HUES64 (cell line): ENCODE measurements at regions not wholly inside any gene's neighbourhood (a gene's known extent, or its start where the extent isn't known, plus 50 kb on each side); places are given as distances from the start of the nearest gene placed in this dataset.
"Not testable (repeated sequence)": the region's sequence is repeated elsewhere in the genome, so short reads cannot be mapped to it uniquely, and the experiment has no call there.

Experiments
- H3K27ac ChIP-seq: 2 replicates; pipeline ENCODE4 v1.7.0; 2013; ENCODE audit warnings: low read depth, low read length, inconsistent platforms
- H3K27me3 ChIP-seq: 2 replicates; pipeline ENCODE4 v1.6.1; 2013; ENCODE audit warnings: mild to moderate bottlenecking, low read length; ENCODE audit not compliant: insufficient read depth
- H3K36me3 ChIP-seq: 2 replicates; pipeline ENCODE4 v1.6.1; 2013; ENCODE audit warnings: mild to moderate bottlenecking, low read length; ENCODE audit not compliant: insufficient read depth
- H3K4me1 ChIP-seq: 2 replicates; pipeline ENCODE4 v1.6.1; 2013; ENCODE audit warnings: mild to moderate bottlenecking, low read length, moderate library complexity; ENCODE audit not compliant: insufficient read depth
- H3K4me3 ChIP-seq: 2 replicates; pipeline ENCODE4 v1.5.1; 2013; ENCODE audit warnings: mild to moderate bottlenecking, low read length, moderate library complexity
- H3K9ac ChIP-seq: 2 replicates; pipeline ENCODE4 v1.6.1; 2013; ENCODE audit warnings: mild to moderate bottlenecking, low read depth, low read length
- H3K9me3 ChIP-seq: 2 replicates; pipeline ENCODE4 v1.6.1; 2013; ENCODE audit warnings: low read depth, low read length; ENCODE audit not compliant: insufficient read depth
- WGBS: fragments of 150-250, 120-280 bp; methylation state at CpG from one replicate; pipeline ENCODE4 v1.1.7; 2013; ENCODE audit warnings: missing lambda C conversion rate; 5-methylcytosine and 5-hydroxymethylcytosine counted together

GRCh38 chr9:134566196-134566847, 75.3 kb upstream of the COL5A1 start:
- peaks cover 5% of the 10 kb centered on the region; the same call in 1 of the 2 replicates for H3K9me3 ChIP-seq
- WGBS, result 95% methylated on average over 18 of the region's 18 CpGs
- H3K9ac ChIP-seq, result no peak overlapping the region
- no peak overlapping the region for H3K4me3 ChIP-seq
- no peaks in the 10 kb centered on the region for H3K36me3 ChIP-seq
- H3K27ac ChIP-seq, result no peak overlapping the region
- H3K27me3 ChIP-seq, result no peaks in the 10 kb centered on the region
- H3K4me1 ChIP-seq, result no peaks in the 10 kb centered on the region

- H3K27me3 ChIP-seq, result no peaks in the 10 kb centered on the region
- no peak overlapping the region for H3K27ac ChIP-seq
- H3K4me1 ChIP-seq, result no peaks in the 10 kb centered on the region
- no peaks in the 10 kb centered on the region for H3K36me3 ChIP-seq
- no peak overlapping the region for H3K4me3 ChIP-seq
- H3K9me3 ChIP-seq, result peaks cover 5% of the 10 kb centered on the region; the same call in 1 of the 2 replicates
- WGBS, result 93% methylated on average over 5 of the region's 5 CpGs
- no peak overlapping the region for H3K9ac ChIP-seq
These were observed 74.7 kb upstream of the COL5A1 start for GRCh38 chr9:134566936-134567335.

GRCh38 chr9:134568116-134568515, 73.5 kb upstream of the COL5A1 start:
- Histone ChIP-seq H3K9me3 (peaks cover 5% of the 10 kb centered on the region; the same call in 1 of the 2 replicates), H3K4me1 (no peaks in the 10 kb centered on the region), H3K9ac (no peak overlapping the region), H3K27me3 (no peaks in the 10 kb centered on the region), H3K4me3 (no peak overlapping the region), H3K36me3 (no peaks in the 10 kb centered on the region), H3K27ac (no peak overlapping the region)
- 96% methylated on average over 5 of the region's 5 CpGs for WGBS

GRCh38 chr9:134568811-134569210, 72.8 kb upstream of the COL5A1 start:
- Histone ChIP-seq H3K4me1 (no peaks in the 10 kb centered on the region), H3K9me3 (peaks cover 2% of the 10 kb centered on the region; the same call in 1 of the 2 replicates), H3K36me3 (no peaks in the 10 kb centered on the region), H3K27ac (no peak overlapping the region), H3K9ac (no peak overlapping the region), H3K4me3 (no peak overlapping the region), H3K27me3 (no peaks in the 10 kb centered on the region)
- 93% methylated on average over 1 of the region's 3 CpGs for WGBS

GRCh38 chr9:134569626-134570025, 72.0 kb upstream of the COL5A1 start:
- Histone ChIP-seq H3K4me1 (no peaks in the 10 kb centered on the region), H3K9me3 (peaks cover 2% of the 10 kb centered on the region; the same call in 1 of the 2 replicates), H3K27me3 (no peaks in the 10 kb centered on the region), H3K36me3 (no peaks in the 10 kb centered on the region), H3K27ac (no peak overlapping the region), H3K9ac (no peak overlapping the region), H3K4me3 (no peak overlapping the region)
- 95% methylated on average over 7 of the region's 7 CpGs for WGBS

- no peak overlapping the region for H3K27ac ChIP-seq
- WGBS, result 94% methylated on average over 10 of the region's 10 CpGs
- H3K36me3 ChIP-seq, result no peaks in the 10 kb centered on the region
- no peaks in the 10 kb centered on the region for H3K4me1 ChIP-seq
- no peak overlapping the region for H3K9ac ChIP-seq
- H3K4me3 ChIP-seq, result no peak overlapping the region
- peaks cover 2% of the 10 kb centered on the region; the same call in 1 of the 2 replicates for H3K9me3 ChIP-seq
- H3K27me3 ChIP-seq, result no peaks in the 10 kb centered on the region
These were observed 71.4 kb upstream of the COL5A1 start for GRCh38 chr9:134570151-134570621.

- Histone ChIP-seq H3K4me1 (no peaks in the 10 kb centered on the region), H3K9ac (no peak overlapping the region), H3K4me3 (no peak overlapping the region), H3K36me3 (no peaks in the 10 kb centered on the region), H3K27ac (no peak overlapping the region), H3K9me3 (peaks cover 2% of the 10 kb centered on the region; the same call in 1 of the 2 replicates), H3K27me3 (no peaks in the 10 kb centered on the region)
- WGBS, result 93% methylated on average over 18 of the region's 18 CpGs
These were observed 70.8 kb upstream of the COL5A1 start for GRCh38 chr9:134570711-134571325.

- H3K27me3 ChIP-seq, result no peaks in the 10 kb centered on the region
- H3K9ac ChIP-seq, result no peak overlapping the region
- H3K9me3 ChIP-seq, result peaks cover 2% of the 10 kb centered on the region; the same call in 1 of the 2 replicates
- no peaks in the 10 kb centered on the region for H3K36me3 ChIP-seq
- H3K4me1 ChIP-seq, result no peaks in the 10 kb centered on the region
- WGBS, result 90% methylated on average over 12 of the region's 12 CpGs
- H3K27ac ChIP-seq, result no peak overlapping the region
- H3K4me3 ChIP-seq, result no peak overlapping the region
These were observed 70.2 kb upstream of the COL5A1 start for GRCh38 chr9:134571326-134571931.

- H3K27me3 ChIP-seq, result no peaks in the 10 kb centered on the region
- H3K9ac ChIP-seq, result no peak overlapping the region
- H3K27ac ChIP-seq, result no peak overlapping the region
- H3K4me3 ChIP-seq, result no peak overlapping the region
- no peaks in the 10 kb centered on the region for H3K4me1 ChIP-seq
- 94% methylated on average over 18 of the region's 18 CpGs for WGBS
- H3K9me3 ChIP-seq, result no peaks in the 10 kb centered on the region
- H3K36me3 ChIP-seq, result no peaks in the 10 kb centered on the region
These were observed 69.4 kb upstream of the COL5A1 start for GRCh38 chr9:134571946-134572917.

GRCh38 chr9:134574686-134575085, 66.9 kb upstream of the COL5A1 start:
- not testable (repeated sequence) for H3K36me3 ChIP-seq, H3K27ac ChIP-seq, H3K9ac ChIP-seq, H3K4me3 ChIP-seq, H3K9me3 ChIP-seq, H3K27me3 ChIP-seq, H3K4me1 ChIP-seq
- 81% methylated on average over 6 of the region's 6 CpGs for WGBS
